Activated B cell treated with CpG ODN at 0.5 μM for 24 hours (primary cell): ENCODE measurements at regions not wholly inside any gene's neighbourhood (a gene's known extent, or its start where the extent isn't known, plus 50 kb on each side); places are given as distances from the start of the nearest gene placed in this dataset.

Source experiments
- ATAC-seq: fragments of 200-7000 bp; cut with Tn5 transposase; one replicate; pipeline ENCODE4 v1.10.0; 2021; ENCODE audit warnings: low read depth, mild to moderate bottlenecking, moderate library complexity
- CTCF ChIA-PET: fragments of 350-600 bp; sonication (Branson Sonifier 250); formaldehyde crosslinking; loops from one replicate; lab custom pipeline; 2021; ENCODE audit warnings: antibody characterized with exemption; lab: Charles Lee
- POLR2A ChIA-PET: fragments of 350-600 bp; sonication (Branson Sonifier 250); formaldehyde crosslinking; loops from one replicate; lab custom pipeline; 2021; ENCODE audit warnings: antibody characterized with exemption; lab: Charles Lee
- DNase-seq: peaks from one replicate; pipeline ENCODE4 v3.0.0; 2022
- H3K27ac Mint-ChIP-seq: one replicate; pipeline ENCODE4 v1.8.0; 2020; ENCODE audit warnings: mixed read lengths
- H3K27me3 Mint-ChIP-seq: one replicate; pipeline ENCODE4 v1.8.0; 2021; ENCODE audit warnings: mixed read lengths
- H3K36me3 Mint-ChIP-seq: one replicate; pipeline ENCODE4 v1.8.0; 2021; ENCODE audit warnings: low read depth, mixed read lengths
- H3K4me1 Mint-ChIP-seq: one replicate; pipeline ENCODE4 v1.8.0; 2021; ENCODE audit warnings: mixed read lengths
- H3K4me3 Mint-ChIP-seq: one replicate; pipeline ENCODE4 v1.8.0; 2020; ENCODE audit warnings: mild to moderate bottlenecking, mixed read lengths
- H3K9me3 Mint-ChIP-seq: one replicate; pipeline ENCODE4 v1.8.0; 2020; ENCODE audit warnings: mixed read lengths
- CTCF ChIP-seq: fragments of 200-600 bp; IDR thresholded peaks from one replicate; pipeline ENCODE4 v1.8.0; 2022; ENCODE audit warnings: antibody characterized with exemption, mild to moderate bottlenecking
- intact Hi-C: fragments of 100-400 bp; cut with micrococcal nuclease; formaldehyde crosslinking; loops from one replicate; pipeline ENCODE4 v1.15.1; 2024

GRCh38 chr5:38607396-38607795 is 51.0 kb upstream of the LIFR start:
- Mint-ChIP-seq H3K4me3 (no peak overlapping the region), H3K4me1 (no peaks in the 10 kb centered on the region), H3K27ac (no peak overlapping the region), H3K36me3 (no peaks in the 10 kb centered on the region), H3K27me3 (peaks cover 2% of the 10 kb centered on the region), H3K9me3 (no peaks in the 10 kb centered on the region)
- ATAC-seq (no peak), DNase-seq (no peak)
- intact Hi-C loops, result no loop called here
- ChIA-PET POLR2A (no interaction called here), CTCF (no interaction called here)
- no peak for TF ChIP-seq CTCF

GRCh38 chr5:38607930-38608564 is 51.6 kb upstream of the LIFR start:
- H3K4me3 Mint-ChIP-seq, result no peak overlapping the region
- POLR2A ChIA-PET, result no interaction called here
- H3K4me1 Mint-ChIP-seq, result no peaks in the 10 kb centered on the region
- DNase-seq (no peak), ATAC-seq (no peak)
- H3K27me3 Mint-ChIP-seq, result peaks cover 2% of the 10 kb centered on the region
- TF ChIP-seq CTCF, result no peak
- CTCF ChIA-PET, result no interaction called here
- no peaks in the 10 kb centered on the region for H3K36me3 Mint-ChIP-seq
- H3K9me3 Mint-ChIP-seq, result no peaks in the 10 kb centered on the region
- intact Hi-C loops, result no loop called here
- H3K27ac Mint-ChIP-seq, result no peak overlapping the region

- no peaks in the 10 kb centered on the region for H3K9me3 Mint-ChIP-seq
- H3K4me3 Mint-ChIP-seq, result no peak overlapping the region
- H3K27me3 Mint-ChIP-seq, result peaks cover 2% of the 10 kb centered on the region
- CTCF ChIA-PET, result no interaction called here
- intact Hi-C loops, result no loop called here
- H3K4me1 Mint-ChIP-seq, result no peaks in the 10 kb centered on the region
- POLR2A ChIA-PET, result no interaction called here
- DNase-seq, result no peak
- H3K27ac Mint-ChIP-seq, result no peak overlapping the region
- no peak for TF ChIP-seq CTCF
- ATAC-seq, result no peak
- no peaks in the 10 kb centered on the region for H3K36me3 Mint-ChIP-seq
Measured at GRCh38 chr5:38608874-38609273, 52.4 kb upstream of the LIFR start.

- TF ChIP-seq CTCF, result no peak
- ChIA-PET CTCF (no interaction called here), POLR2A (no interaction called here)
- no peak overlapping the region for H3K27ac Mint-ChIP-seq
- DNase-seq (no peak), ATAC-seq (no peak)
- no peaks in the 10 kb centered on the region for H3K4me1 Mint-ChIP-seq
- H3K36me3 Mint-ChIP-seq, result no peaks in the 10 kb centered on the region
- H3K9me3 Mint-ChIP-seq, result peaks cover 7% of the 10 kb centered on the region
- intact Hi-C loops, result no loop called here
- H3K27me3 Mint-ChIP-seq, result peaks cover 2% of the 10 kb centered on the region
- H3K4me3 Mint-ChIP-seq, result no peak overlapping the region
Measured at GRCh38 chr5:38612851-38613250, 56.4 kb upstream of the LIFR start.

GRCh38 chr5:38613490-38613889 is 57.0 kb upstream of the LIFR start:
- H3K4me1 Mint-ChIP-seq, result no peaks in the 10 kb centered on the region
- H3K36me3 Mint-ChIP-seq, result no peaks in the 10 kb centered on the region
- POLR2A ChIA-PET, result no interaction called here
- no peak overlapping the region for H3K4me3 Mint-ChIP-seq
- intact Hi-C loops, result no loop called here
- ATAC-seq (no peak), DNase-seq (no peak)
- no peak for TF ChIP-seq CTCF
- CTCF ChIA-PET, result no interaction called here
- peaks cover 13% of the 10 kb centered on the region for H3K9me3 Mint-ChIP-seq
- peaks cover 2% of the 10 kb centered on the region for H3K27me3 Mint-ChIP-seq
- no peak overlapping the region for H3K27ac Mint-ChIP-seq
